ENCODE measurements at regions not wholly inside any gene's neighbourhood (a gene's known extent, or its start where the extent isn't known, plus 50 kb on each side); places are given as distances from the start of the nearest gene placed in this dataset.

- H2AK5ac ChIP-seq (ENCODE audit: low read depth, low read length), result no peak overlapping the region
- H3K14ac ChIP-seq (ENCODE audit: low read length), result no peak overlapping the region
- H3K79me1 ChIP-seq (ENCODE audit: low read depth, low read length), result no peaks in the 10 kb centered on the region
- no peak overlapping the region for H3K4me3 ChIP-seq (ENCODE audit: low read length in 2 of 2)
- H3K4me2 ChIP-seq (ENCODE audit: insufficient read depth, low read length, poor library complexity, severe bottlenecking), result no peak overlapping the region
- no peak overlapping the region for H2BK5ac ChIP-seq (ENCODE audit: low read length)
- H3K9ac ChIP-seq (ENCODE audit: low read depth, low read length, poor library complexity), result no peak overlapping the region
- DNase-seq (ENCODE audit: low spot score), result no peak
- H3K4me1 ChIP-seq (ENCODE audit: control insufficient read depth in 2 of 2, insufficient read depth in 1 of 2, low read depth in 1 of 2, low read length in 2 of 2), result no peaks in the 10 kb centered on the region
- no peaks in the 10 kb centered on the region for H3K9me3 ChIP-seq (replicated peaks in 1 of 2; ENCODE audit: control insufficient read depth in 2 of 2, insufficient read depth in 1 of 2, low read depth in 1 of 2, low read length in 2 of 2)
- H3K23ac ChIP-seq (ENCODE audit: low read depth, low read length, poor library complexity), result no peak overlapping the region
- H2BK12ac ChIP-seq (ENCODE audit: low read length), result no peak overlapping the region
- H2BK15ac ChIP-seq (ENCODE audit: low read length), result no peak overlapping the region
- H2BK120ac ChIP-seq (ENCODE audit: low read depth, low read length), result no peak overlapping the region
- H3K27me3 ChIP-seq (ENCODE audit: control insufficient read depth in 3 of 3, insufficient read depth in 3 of 3, low read depth in 1 of 3, low read length in 3 of 3), result peaks cover 0 to 5% (median 0%) of the 10 kb centered on the region in 3 experiments
- no CpG with 5 or more reads among the region's 5 CpGs for WGBS, 2 donors (ENCODE audit: extremely low coverage in 2 of 2, insufficient read length in 2 of 2, insufficient replicate concordance in 1 of 2)
- no peak overlapping the region for H2AFZ ChIP-seq (ENCODE audit: low read length)
- H3K18ac ChIP-seq (ENCODE audit: low read length), result no peak overlapping the region
- H4K8ac ChIP-seq (ENCODE audit: low read depth, low read length), result no peak overlapping the region
- no peak overlapping the region for H4K91ac ChIP-seq (ENCODE audit: low read depth, low read length, poor library complexity)
- H3K36me3 ChIP-seq (replicated peaks in 1 of 2; ENCODE audit: control insufficient read depth in 2 of 2, insufficient read depth in 2 of 2, low read length in 2 of 2), result no peaks in the 10 kb centered on the region
- no peak overlapping the region for H3K4ac ChIP-seq (ENCODE audit: low read length)
- no peak overlapping the region for H3K27ac ChIP-seq (replicated peaks; ENCODE audit: low read length)
These were observed 151.9 kb downstream of the IRX5 start for GRCh38 chr16:55082591-55082976.

- Histone ChIP-seq H3K27me3 (ENCODE audit: control insufficient read depth in 3 of 3, insufficient read depth in 3 of 3, low read depth in 1 of 3, low read length in 3 of 3) (peaks cover 0 to 5% (median 0%) of the 10 kb centered on the region in 3 experiments), H3K14ac (ENCODE audit: low read length) (no peak overlapping the region), H2AK5ac (ENCODE audit: low read depth, low read length) (no peak overlapping the region), H2BK15ac (ENCODE audit: low read length) (no peak overlapping the region), H2BK120ac (ENCODE audit: low read depth, low read length) (no peak overlapping the region), H3K4me1 (ENCODE audit: control insufficient read depth in 2 of 2, insufficient read depth in 1 of 2, low read depth in 1 of 2, low read length in 2 of 2) (no peaks in the 10 kb centered on the region), H3K4ac (ENCODE audit: low read length) (no peak overlapping the region), H3K27ac (replicated peaks; ENCODE audit: low read length) (no peak overlapping the region), H2BK12ac (ENCODE audit: low read length) (no peak overlapping the region), H3K4me2 (ENCODE audit: insufficient read depth, low read length, poor library complexity, severe bottlenecking) (no peak overlapping the region), H4K91ac (ENCODE audit: low read depth, low read length, poor library complexity) (no peak overlapping the region), H3K18ac (ENCODE audit: low read length) (no peak overlapping the region), H2BK5ac (ENCODE audit: low read length) (no peak overlapping the region), H3K9me3 (replicated peaks in 1 of 2; ENCODE audit: control insufficient read depth in 2 of 2, insufficient read depth in 1 of 2, low read depth in 1 of 2, low read length in 2 of 2) (no peaks in the 10 kb centered on the region), H3K79me1 (ENCODE audit: low read depth, low read length) (no peaks in the 10 kb centered on the region), H3K4me3 (ENCODE audit: low read length in 2 of 2) (no peak overlapping the region), H4K8ac (ENCODE audit: low read depth, low read length) (no peak overlapping the region), H3K36me3 (replicated peaks in 1 of 2; ENCODE audit: control insufficient read depth in 2 of 2, insufficient read depth in 2 of 2, low read length in 2 of 2) (no peaks in the 10 kb centered on the region), H2AFZ (ENCODE audit: low read length) (no peak overlapping the region), H3K23ac (ENCODE audit: low read depth, low read length, poor library complexity) (no peak overlapping the region), H3K9ac (ENCODE audit: low read depth, low read length, poor library complexity) (no peak overlapping the region)
- no CpG with 5 or more reads among the region's 5 CpGs for WGBS, 2 donors (ENCODE audit: extremely low coverage in 2 of 2, insufficient read length in 2 of 2, insufficient replicate concordance in 1 of 2)
- DNase-seq (ENCODE audit: low spot score), result no peak
These were observed 152.4 kb downstream of the IRX5 start for GRCh38 chr16:55083052-55083451.

- H2AFZ ChIP-seq (ENCODE audit: low read length), result no peak overlapping the region
- H4K8ac ChIP-seq (ENCODE audit: low read depth, low read length), result no peak overlapping the region
- no peak overlapping the region for H2BK15ac ChIP-seq (ENCODE audit: low read length)
- no peaks in the 10 kb centered on the region for H3K4me1 ChIP-seq (ENCODE audit: control insufficient read depth in 2 of 2, insufficient read depth in 1 of 2, low read depth in 1 of 2, low read length in 2 of 2)
- no peak overlapping the region for H3K14ac ChIP-seq (ENCODE audit: low read length)
- H2BK5ac ChIP-seq (ENCODE audit: low read length), result no peak overlapping the region
- no peak overlapping the region for H3K23ac ChIP-seq (ENCODE audit: low read depth, low read length, poor library complexity)
- no peak overlapping the region for H3K27ac ChIP-seq (replicated peaks; ENCODE audit: low read length)
- H3K4me2 ChIP-seq (ENCODE audit: insufficient read depth, low read length, poor library complexity, severe bottlenecking), result no peak overlapping the region
- no peak overlapping the region for H2AK5ac ChIP-seq (ENCODE audit: low read depth, low read length)
- H3K4ac ChIP-seq (ENCODE audit: low read length), result no peak overlapping the region
- H2BK12ac ChIP-seq (ENCODE audit: low read length), result no peak overlapping the region
- WGBS, 2 donors (ENCODE audit: extremely low coverage in 2 of 2, insufficient read length in 2 of 2, insufficient replicate concordance in 1 of 2), result no CpG with 5 or more reads among the region's 2 CpGs
- no peak overlapping the region for H3K9ac ChIP-seq (ENCODE audit: low read depth, low read length, poor library complexity)
- no peaks in the 10 kb centered on the region for H3K9me3 ChIP-seq (replicated peaks in 1 of 2; ENCODE audit: control insufficient read depth in 2 of 2, insufficient read depth in 1 of 2, low read depth in 1 of 2, low read length in 2 of 2)
- H3K18ac ChIP-seq (ENCODE audit: low read length), result no peak overlapping the region
- H3K36me3 ChIP-seq (replicated peaks in 1 of 2; ENCODE audit: control insufficient read depth in 2 of 2, insufficient read depth in 2 of 2, low read length in 2 of 2), result no peaks in the 10 kb centered on the region
- H4K91ac ChIP-seq (ENCODE audit: low read depth, low read length, poor library complexity), result no peak overlapping the region
- H2BK120ac ChIP-seq (ENCODE audit: low read depth, low read length), result no peak overlapping the region
- no peak for DNase-seq (ENCODE audit: low spot score)
- H3K4me3 ChIP-seq (ENCODE audit: low read length in 2 of 2), result no peak overlapping the region
- no peaks in the 10 kb centered on the region for H3K79me1 ChIP-seq (ENCODE audit: low read depth, low read length)
- no peaks in the 10 kb centered on the region for H3K27me3 ChIP-seq (ENCODE audit: control insufficient read depth in 3 of 3, insufficient read depth in 3 of 3, low read depth in 1 of 3, low read length in 3 of 3)
These were observed 157.4 kb downstream of the IRX5 start for GRCh38 chr16:55088098-55088497.

GRCh38 chr16:55089600-55089999 lies 158.9 kb downstream of the IRX5 start:
- Histone ChIP-seq H4K8ac (ENCODE audit: low read depth, low read length) (no peak overlapping the region), H3K4me1 (ENCODE audit: control insufficient read depth in 2 of 2, insufficient read depth in 1 of 2, low read depth in 1 of 2, low read length in 2 of 2) (no peaks in the 10 kb centered on the region), H3K9me3 (replicated peaks in 1 of 2; ENCODE audit: control insufficient read depth in 2 of 2, insufficient read depth in 1 of 2, low read depth in 1 of 2, low read length in 2 of 2) (no peaks in the 10 kb centered on the region), H2BK5ac (ENCODE audit: low read length) (no peak overlapping the region), H3K4me2 (ENCODE audit: insufficient read depth, low read length, poor library complexity, severe bottlenecking) (no peak overlapping the region), H3K27ac (replicated peaks; ENCODE audit: low read length) (no peak overlapping the region), H4K91ac (ENCODE audit: low read depth, low read length, poor library complexity) (no peak overlapping the region), H2BK15ac (ENCODE audit: low read length) (no peak overlapping the region), H3K4ac (ENCODE audit: low read length) (no peak overlapping the region), H2BK120ac (ENCODE audit: low read depth, low read length) (no peak overlapping the region), H3K27me3 (ENCODE audit: control insufficient read depth in 3 of 3, insufficient read depth in 3 of 3, low read depth in 1 of 3, low read length in 3 of 3) (no peaks in the 10 kb centered on the region), H3K23ac (ENCODE audit: low read depth, low read length, poor library complexity) (no peak overlapping the region), H3K36me3 (replicated peaks in 1 of 2; ENCODE audit: control insufficient read depth in 2 of 2, insufficient read depth in 2 of 2, low read length in 2 of 2) (no peaks in the 10 kb centered on the region), H2AFZ (ENCODE audit: low read length) (no peak overlapping the region), H3K18ac (ENCODE audit: low read length) (no peak overlapping the region), H3K14ac (ENCODE audit: low read length) (no peak overlapping the region), H2AK5ac (ENCODE audit: low read depth, low read length) (no peak overlapping the region), H2BK12ac (ENCODE audit: low read length) (no peak overlapping the region), H3K9ac (ENCODE audit: low read depth, low read length, poor library complexity) (no peak overlapping the region), H3K4me3 (ENCODE audit: low read length in 2 of 2) (no peak overlapping the region), H3K79me1 (ENCODE audit: low read depth, low read length) (no peaks in the 10 kb centered on the region)
- no peak for DNase-seq (ENCODE audit: low spot score)
- no CpG with 5 or more reads among the region's 4 CpGs for WGBS, 2 donors (ENCODE audit: extremely low coverage in 2 of 2, insufficient read length in 2 of 2, insufficient replicate concordance in 1 of 2)
